ENCODE measurements at regions not wholly inside any gene's neighbourhood (a gene's known extent, or its start where the extent isn't known, plus 50 kb on each side); places are given as distances from the start of the nearest gene placed in this dataset.
"Not testable (repeated sequence)": the region's sequence is repeated elsewhere in the genome, so short reads cannot be mapped to it uniquely, and the experiment has no call there.

DNA sequence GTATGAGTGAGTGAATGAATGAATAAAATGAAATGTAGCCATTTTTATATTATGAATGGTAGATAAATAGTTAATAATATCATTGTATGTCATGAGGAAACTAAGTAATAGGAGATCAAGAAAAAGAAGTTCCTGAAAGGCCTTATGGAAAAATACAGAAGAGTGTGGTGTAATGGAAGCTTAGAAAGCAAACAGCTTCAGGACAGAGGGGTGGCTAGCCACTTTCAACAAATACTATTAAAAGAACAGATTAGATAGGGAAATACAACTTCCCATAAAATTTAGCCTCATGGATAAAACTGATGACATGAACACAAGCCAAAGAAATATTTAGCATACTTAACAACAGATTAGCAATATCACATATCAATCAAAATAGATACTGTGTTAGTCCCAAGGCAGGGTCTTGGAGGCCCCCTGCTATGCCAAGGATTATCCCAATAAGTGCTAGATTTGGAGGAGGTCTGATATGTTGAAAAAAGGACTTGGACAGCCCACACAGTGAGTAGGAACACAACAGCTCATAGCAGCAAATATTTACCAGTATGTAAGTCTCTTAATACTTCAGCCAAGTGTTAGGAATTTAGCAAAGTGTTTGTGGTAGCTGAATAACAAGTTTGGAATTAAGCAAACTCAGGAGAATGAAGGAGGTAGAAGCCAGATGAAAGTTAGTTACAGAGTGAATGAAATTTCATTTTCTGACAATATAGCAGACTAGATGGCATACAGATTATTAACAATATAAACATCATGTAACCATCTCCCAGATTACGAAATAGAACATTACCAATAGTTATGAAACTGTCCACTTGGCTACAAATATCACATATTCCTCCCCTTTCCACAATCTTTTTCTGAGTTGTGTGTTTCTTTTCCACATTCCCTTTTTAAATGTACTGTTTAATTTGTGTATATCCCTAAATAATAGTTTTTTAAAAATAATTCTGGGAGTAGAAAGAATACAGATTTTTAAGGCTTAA is 1632.0 kb downstream of the PCDH9 start:
- DNase-seq (ENCODE audit: low spot score) = no peak

DNA sequence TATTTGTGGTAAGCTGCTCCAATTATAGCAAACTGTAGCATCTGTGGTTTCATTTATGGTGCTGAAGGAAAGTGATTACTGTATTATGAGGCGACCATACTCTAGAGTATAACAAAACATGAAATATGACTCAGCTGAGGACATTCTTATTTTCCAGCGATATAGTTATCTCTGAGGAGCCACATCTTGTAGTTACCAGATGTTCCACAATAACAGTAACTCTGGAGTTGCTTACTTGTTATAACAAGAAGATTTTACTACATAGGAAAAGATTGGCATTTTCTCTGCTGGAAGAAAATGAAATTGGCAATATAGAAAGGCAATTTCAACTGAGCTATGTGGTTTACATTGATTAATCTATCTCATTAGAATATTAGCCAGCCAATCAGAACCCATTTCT is 1634.2 kb downstream of the PCDH9 start:
- DNase-seq (ENCODE audit: low spot score) = no peak

DNA sequence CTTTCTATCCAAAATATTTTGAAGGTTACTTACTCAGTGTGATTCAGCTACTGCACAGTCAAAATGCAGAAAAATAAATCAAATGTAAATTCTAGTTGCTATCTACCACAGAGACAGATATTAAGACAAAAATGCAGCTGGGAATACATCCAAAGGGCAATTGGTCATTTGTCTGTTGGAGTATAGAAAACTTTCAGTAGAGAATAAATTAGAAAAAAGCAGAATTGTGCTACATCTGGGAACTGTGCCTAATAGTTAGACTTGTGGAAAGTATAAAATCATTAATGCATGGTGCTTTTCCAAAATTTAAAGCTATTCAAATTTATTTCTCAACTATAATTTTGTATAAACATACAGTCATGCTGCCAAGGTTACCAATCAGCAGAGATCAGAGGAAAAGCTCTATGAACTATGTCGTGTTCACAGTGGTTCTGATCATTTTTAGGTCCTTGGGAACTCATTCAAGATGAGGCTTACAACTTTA is 1635.8 kb downstream of the PCDH9 start:
- DNase-seq (ENCODE audit: low spot score) = no peak

DNA sequence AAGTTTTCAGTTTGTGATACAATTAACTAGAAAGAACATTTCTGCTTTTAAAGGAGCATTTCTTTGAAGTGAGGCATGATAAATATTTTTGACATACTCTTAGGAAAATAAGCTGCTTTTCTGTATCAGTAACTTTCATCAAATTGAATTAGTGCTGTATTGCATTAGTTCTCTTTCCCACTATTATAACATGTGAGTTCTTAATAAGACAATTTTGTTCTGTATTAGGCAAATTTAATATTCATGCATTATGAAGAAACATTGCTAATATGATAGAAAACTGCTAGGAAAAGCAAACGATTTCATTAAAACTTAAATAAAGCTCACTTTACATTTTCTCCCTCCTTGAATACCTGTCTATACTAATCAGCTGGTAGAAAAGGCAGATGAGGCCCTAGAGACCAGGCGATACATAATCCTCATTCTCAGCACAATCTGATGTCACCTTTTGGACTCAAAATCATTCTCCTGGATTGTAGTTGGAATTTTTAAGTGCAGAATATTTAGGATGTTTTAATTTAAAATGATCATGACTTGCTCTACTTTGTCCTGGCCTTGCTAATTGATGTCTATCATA is 1636.8 kb downstream of the PCDH9 start:
- no peak for DNase-seq (ENCODE audit: low spot score)

DNA sequence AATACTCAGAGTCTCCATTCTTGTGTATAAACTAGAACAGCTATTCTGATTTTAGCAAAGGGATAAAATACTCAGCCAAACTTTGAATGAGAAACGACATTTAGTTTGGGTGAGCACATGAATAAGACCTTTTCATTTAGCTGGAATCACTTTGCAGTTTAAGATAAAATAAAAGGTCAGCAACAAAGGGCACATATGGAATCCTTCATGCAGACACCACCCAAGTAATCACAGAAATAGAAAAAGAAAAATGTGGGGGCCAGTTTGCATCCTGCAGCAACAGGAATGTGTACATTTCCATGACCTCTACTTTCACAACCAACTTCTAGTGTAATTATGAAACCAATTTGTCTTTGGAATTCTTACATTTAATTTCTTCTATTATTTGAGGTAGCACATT is 1637.4 kb downstream of the PCDH9 start:
- no peak for DNase-seq (ENCODE audit: low spot score)

DNA sequence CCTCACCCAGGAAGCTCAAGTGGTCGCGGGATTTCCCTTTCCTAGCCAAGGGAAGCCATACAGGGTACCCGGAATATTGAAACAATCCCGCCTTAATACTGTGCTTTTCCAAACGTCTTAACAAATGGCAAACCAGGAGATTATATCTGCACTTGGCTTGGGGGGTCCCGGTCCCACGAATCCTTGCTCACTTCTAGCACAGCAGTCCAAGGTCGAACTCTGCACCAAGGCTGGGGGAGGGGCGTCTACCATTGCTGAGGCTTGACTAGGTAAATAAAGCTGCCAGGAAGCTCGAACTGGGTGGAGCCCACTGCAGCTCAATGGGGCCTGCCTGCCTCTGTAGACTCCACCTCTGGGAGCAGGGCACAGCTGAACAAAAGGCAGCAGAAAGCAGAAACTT is 1644.8 kb downstream of the PCDH9 start:
- DNase-seq (ENCODE audit: low spot score) = no peak

DNA sequence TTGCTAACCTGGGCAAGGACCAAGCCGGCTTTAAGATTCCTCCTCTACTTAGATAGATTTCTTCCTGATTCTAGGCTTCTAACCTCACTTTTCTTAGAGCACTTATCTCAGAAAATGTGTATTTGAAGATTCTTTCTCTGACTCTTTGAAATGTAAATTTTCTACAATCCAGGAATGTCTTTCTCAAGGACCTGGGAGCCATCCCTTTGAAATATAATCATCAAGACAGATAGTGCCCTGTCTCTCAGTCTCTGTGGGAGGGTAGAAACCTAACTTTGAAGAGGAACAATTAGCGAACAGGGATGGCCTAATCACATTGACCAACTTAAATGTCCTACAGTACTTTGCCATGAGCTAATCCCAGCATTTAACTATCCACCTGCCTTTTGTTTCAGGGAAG is 1646.0 kb downstream of the PCDH9 start:
- peak; percentile 5 for DNase-seq (ENCODE audit: low spot score)

DNA sequence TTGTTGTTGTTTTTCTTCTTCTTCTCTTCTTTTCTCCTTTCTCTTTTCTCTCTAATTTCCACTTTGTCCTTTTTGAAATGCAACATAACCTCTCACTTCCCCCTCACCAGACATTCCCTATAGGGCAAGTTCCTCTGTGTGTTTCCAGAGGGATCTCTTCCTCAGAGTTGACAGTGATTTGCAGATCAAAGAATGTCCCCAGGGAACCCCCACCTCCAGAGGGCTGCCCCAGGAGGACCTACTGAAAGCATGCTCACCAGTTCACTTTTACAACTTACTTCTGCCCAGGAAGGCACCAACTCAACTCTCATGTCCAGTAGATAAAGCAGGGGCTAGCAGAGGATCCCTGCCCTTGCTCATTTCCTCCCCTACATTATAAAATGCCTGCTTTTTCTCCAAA is 1648.0 kb downstream of the PCDH9 start:
- peak; percentile 7 for DNase-seq (ENCODE audit: low spot score)

DNA sequence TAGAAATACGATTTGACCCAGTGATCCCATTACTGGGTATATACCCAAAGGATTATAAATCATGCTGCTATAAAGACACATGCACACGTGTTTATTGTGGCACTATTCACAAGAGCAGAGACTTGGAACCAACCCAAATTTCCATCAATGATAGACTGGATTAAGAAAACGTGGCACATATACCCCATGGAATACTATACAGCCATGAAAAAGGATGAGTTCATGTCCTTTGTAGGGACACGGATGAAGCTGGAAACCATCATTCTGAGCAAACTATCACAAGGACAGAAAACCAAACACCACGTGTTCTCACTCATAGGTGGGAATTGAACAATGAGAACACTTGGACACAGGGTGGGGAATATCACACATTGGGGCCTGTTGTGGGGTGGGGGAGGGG is 1665.6 kb downstream of the PCDH9 start:
- DNase-seq (ENCODE audit: low spot score) = not testable (repeated sequence)

DNA sequence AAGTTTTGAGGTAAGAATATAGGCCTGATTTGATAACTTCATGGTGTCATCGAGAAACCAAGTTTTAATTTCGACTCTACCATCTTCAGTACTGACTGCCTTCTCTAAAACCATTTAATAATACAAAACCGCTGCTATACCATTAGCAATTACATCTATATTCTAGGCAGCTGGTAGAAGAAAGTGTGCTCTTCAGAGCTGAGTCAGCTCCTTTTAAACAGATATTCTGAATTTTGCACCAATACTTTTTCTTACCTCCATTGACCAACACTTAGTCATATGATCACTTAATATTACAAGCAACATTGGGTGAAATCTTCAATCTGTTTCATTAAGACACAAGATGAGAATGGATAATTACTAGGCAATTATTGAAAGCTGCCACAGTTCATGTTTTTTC is 1667.8 kb downstream of the PCDH9 start:
- no peak for DNase-seq (ENCODE audit: low spot score)

DNA sequence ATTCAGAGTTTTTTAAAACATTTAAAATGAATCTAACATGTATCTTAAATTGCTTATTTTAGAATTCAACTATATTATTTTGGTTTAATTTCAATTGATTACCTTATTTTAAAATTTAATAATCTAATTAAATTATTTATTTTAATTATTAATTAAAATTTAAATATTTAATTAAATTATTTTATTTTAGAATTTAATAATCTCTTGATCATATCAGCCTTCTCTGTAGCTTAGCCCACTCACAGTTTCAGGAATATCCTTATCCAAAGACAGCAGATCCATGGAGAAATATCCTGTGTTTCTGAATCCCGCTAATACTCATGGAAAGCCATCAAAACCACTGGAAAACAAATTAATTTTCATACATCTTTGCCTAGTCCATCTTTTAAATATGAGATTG is 1669.2 kb downstream of the PCDH9 start:
- DNase-seq (ENCODE audit: low spot score) = no peak

DNA sequence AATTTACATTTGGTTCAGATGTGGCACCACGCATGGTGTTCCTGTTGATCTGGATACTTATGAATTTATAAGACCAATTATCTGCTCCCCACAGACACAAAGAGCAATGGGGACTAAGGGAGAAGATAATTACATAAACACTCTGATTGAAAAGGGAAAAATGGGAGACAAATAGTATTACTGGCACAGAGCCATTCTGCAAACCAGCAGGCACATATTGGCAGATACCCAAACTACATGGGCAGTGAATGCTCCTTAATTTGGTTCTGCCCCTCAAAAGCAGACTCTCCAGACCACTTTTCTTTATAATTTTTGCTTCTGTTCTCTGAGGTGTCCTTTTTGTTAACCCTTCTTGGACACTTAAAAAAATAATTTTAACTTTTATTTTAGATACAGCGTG is 1674.2 kb downstream of the PCDH9 start:
- DNase-seq (ENCODE audit: low spot score) = no peak

DNA sequence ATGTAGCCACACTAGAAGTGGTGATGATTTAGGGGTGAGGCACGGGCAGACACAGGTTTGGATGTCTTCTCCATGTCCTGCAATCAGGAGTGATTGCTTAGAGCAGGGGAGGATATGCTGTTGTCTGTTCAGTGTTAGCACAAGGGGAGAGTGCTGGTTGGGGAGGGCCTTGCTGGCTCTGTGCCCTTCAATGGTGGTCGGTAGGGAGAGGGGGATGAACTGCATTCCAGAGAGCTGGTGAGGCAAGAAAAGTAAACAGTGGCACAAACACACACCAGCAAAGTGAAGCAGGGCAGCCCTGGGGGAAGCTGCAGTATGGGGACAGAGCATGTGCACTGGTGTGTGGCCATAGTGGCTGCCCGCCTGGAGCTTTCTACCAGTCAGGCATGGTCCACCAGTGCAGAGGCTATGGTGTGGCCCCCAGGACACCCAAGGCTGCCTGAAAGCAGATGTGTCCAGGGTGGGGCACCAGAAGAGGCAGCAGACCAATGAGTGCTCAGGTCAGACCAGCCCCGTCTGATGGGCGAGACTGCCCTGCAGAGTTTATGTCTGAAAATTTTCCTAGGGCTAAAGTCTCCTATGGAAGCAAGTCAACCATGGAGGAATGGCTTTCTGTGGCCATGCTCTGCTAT is 1676.9 kb downstream of the PCDH9 start:
- DNase-seq (ENCODE audit: low spot score) = no peak

DNA sequence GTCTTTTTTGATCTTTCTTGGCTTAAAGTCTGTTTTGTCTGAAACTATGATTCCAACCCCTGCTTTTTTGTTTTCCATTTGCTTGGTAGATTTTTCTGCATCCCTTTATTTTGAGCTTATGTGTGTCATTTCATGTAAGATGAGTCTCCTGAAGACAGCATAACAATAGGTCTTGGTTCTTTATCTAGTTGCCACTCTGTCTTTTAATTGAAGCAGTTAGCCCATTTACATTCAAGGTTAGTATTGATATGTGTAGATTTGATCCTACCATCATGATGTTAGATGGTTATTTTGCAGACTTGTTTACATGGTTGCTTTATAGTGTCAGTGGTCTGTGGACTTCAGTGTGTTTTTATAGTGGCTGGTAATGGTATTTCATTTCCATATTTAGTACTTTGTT is 1678.9 kb downstream of the PCDH9 start:
- DNase-seq (ENCODE audit: low spot score) = no peak

DNA sequence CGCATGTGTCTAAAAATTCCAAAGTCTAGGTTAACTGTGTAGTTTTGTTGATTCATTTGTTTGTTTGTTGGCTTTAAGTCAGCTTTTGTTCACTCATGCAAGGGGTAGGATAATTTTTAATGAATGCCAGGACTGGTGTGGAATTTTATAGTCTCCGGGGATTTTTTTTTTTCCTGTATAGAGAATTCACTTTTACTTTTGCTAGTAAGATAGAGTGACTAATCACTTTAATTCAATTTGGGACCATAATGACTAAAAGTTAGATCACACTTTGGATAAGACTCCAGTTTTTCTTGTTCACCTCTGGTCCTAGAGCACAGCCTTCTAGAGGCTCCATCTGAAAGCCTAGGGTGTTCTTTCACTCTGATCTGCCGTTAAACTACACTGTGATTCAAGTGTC is 1690.0 kb downstream of the PCDH9 start:
- DNase-seq (ENCODE audit: low spot score) = no peak

DNA sequence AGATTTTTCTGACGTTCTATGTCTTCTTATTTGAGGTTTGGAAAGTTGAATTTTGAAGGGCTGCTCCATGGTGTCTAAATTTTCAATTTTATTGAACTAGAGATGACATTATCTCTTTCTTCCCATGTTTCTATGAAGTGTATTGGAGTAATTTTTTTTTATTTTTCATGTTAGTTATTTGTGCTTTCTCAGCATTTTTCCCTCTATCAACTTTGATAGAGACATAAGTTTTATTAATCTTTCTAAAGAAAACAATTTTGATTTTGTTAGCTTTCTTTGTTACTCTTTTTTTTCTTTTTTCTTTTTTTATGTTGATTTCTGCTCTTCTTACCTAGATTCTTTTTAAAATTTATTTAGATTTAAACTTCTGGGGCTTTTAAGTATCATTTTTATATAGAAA is 1694.8 kb downstream of the PCDH9 start:
- no peak for DNase-seq (ENCODE audit: low spot score)

DNA sequence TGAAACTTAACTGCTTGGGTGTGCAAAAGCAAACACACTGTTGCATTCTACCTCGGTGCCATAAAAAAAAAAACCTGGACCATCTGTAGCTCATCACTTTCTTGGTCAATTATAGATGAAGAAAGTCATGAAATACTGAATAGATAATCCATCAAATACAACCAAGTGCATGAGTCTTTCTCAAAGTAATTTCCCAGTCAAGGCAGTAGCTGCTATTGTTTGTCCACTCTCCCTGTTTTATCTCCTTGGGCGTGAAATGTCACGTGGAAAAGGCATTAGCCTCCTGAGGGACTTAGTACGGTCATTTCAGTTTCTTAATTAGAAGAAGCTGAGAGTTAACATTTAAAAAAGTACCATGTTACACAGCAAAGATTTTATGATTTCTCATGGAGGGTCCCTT is 1697.9 kb downstream of the PCDH9 start:
- DNase-seq (ENCODE audit: low spot score) = no peak

DNA sequence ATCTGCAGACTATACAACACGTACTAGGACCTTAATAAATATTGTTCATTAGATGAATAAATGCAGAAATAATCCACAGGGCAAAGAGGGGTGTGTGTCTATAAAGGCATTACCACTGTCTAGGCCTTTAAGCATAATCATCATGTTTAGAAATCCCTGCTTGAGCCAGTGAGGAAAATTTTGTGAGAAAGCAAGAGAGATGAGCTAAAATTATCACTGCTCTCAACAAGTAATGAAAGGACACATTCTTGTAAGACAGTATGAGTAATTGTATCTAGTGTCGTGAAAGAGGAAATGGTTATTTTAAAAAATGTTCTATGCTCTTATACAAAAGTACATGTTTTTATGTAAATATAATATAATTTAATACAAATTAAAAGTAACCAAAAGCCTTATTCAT is 1699.4 kb downstream of the PCDH9 start:
- DNase-seq (ENCODE audit: low spot score) = no peak

DNA sequence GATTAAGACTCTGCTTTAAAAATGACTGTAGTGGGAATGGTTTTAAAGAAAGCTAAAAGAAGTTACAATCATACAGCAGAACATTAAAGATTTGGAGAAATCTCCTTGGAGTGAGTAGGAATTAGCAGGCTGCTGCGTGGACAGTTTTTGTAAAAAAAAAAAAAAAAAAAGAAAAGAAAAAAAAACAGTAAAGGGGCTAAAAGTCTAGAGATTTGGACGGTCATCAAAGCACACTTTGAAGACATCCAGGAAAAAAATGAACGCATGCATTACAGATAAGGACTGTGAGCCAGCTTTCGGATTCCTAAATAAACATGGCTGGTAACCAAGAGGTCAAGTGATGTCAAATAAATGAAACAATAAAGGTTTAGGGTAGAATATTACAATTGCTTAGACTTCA is 1700.6 kb downstream of the PCDH9 start:
- DNase-seq (ENCODE audit: low spot score) = no peak

DNA sequence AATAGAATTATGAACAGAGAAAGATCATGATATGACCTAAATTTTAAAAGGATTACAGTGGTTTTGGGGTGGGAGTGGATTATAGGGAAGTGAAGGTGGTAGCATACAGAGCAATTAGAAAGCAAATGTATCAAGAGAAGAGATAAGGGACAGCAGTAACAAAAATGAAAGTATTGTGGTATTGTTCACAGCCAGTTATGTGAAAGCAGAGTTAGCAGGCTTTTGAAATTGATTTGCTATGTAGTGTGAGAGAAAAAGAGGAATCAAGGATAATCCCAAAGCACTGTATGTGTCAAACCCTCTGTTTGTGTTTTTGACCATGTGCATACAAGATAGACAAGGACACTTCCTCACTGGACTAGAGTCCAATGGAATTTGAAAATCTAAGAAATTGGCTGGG is 1721.4 kb downstream of the PCDH9 start:
- DNase-seq (ENCODE audit: low spot score) = no peak

DNA sequence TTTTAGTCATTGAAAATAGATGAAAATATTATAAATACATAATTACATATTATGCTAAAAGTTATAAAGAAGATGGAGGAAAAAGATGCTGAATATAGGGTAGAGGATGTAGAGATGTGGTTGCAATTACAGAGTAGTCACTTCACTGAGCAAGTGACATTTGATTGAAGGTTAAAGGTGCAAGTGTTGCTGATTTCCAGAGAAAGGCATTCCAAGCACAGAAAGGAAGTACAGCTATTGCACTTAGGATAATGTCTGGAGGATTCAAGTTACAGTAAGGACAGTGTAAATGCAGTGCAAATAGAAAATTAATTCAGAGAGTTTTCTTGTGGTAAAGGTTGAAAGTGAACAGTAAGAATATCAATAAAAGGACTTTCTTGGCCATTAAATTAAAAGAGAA is 1721.8 kb downstream of the PCDH9 start:
- no peak for DNase-seq (ENCODE audit: low spot score)

DNA sequence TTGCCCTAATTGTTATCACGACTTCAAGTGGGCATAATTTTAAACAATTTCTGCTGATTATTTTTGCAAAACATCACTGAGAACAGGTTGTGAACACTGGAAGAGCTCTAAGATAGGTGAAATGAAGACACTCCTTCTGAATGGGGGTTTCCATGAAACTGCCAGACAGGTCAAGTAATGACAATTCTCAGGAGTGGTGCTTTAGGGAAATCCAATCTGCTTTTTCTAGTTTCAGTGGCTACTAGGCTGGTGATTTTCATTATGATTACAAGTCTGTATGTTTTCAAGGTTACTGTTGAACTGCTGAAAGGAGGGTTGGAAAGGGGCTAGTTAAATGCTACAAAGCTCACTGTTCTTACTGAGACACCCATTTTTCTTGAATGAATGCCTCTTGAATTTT is 1724.2 kb downstream of the PCDH9 start:
- DNase-seq (ENCODE audit: low spot score) = no peak

DNA sequence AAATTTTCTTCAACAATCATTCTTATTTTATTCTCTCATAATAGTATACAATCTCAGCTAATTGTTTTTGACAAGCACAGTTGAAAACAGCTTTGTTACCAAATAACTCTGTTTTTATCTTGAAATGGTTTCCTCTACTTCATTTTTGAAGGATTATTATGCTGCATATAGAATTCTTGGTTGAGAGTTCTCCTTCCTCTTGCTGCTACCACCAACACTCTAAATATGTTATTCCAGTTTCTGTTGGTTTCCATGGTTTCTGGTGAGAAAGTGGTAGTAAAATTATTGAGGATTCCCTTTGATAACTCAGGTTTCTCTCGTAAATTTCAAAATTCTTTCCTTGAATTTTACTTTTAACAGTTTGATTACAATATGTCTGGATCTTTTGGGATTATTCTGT is 1725.9 kb downstream of the PCDH9 start:
- no peak for DNase-seq (ENCODE audit: low spot score)
